Endothelial cell of umbilical vein (primary cell): ENCODE measurements at regions not wholly inside any gene's neighbourhood (a gene's known extent, or its start where the extent isn't known, plus 50 kb on each side); places are given as distances from the start of the nearest gene placed in this dataset.

Experiments
- BruUV-seq: library from RNA; stranded (reverse); fragments of 400-500 nt; replicated peaks from 2 replicates; lab custom pipeline; 2021; lab: Mats Ljungman, UMichigan
- CTCF ChIA-PET: fragments of 300-600, 350-600 bp; sonication (Branson Sonifier 250); formaldehyde crosslinking; loops from one replicate; lab custom pipeline; 2021; ENCODE audit warnings: antibody characterized with exemption, inconsistent platforms; lab: Charles Lee
- POLR2A ChIA-PET: fragments of 300-600, 350-600 bp; sonication (Branson Sonifier 250); formaldehyde crosslinking; loops from one replicate; lab custom pipeline; 2021; ENCODE audit warnings: antibody characterized with exemption, inconsistent platforms; lab: Charles Lee
- DNase-seq: peaks from one replicate; pipeline ENCODE4 v3.0.0-alpha.2; 2011; ENCODE audit warnings: low read depth, low spot score
- FAIRE-seq: peaks from 2 replicates; lab custom pipeline; 2011; peaks lifted over from hg19 to GRCh38; lab: Jason Lieb, UNC
- H2AFZ ChIP-seq: 2 replicates; pipeline ENCODE4 v1.6.0; 2012; ENCODE audit warnings: low read depth, low read length, control low read depth, inconsistent platforms
- H3K27ac ChIP-seq: 2 replicates; pipeline ENCODE4 v1.5.1; 2011; ENCODE audit warnings: low read depth, mild to moderate bottlenecking, control low read depth, low read length, moderate library complexity; ENCODE audit not compliant: insufficient read depth
- H3K27me3 ChIP-seq, 2 experiments: 2 replicates each; pipeline versions ENCODE4 v1.6.0 to v1.6.1; 2011; ENCODE audit warnings: low read length in 2 of 2, mixed read lengths in 1 of 2; ENCODE audit not compliant: control insufficient read depth in 2 of 2, insufficient read depth in 2 of 2
- H3K36me3 ChIP-seq, 2 experiments: 2 replicates in 1 of 2; 3 replicates in 1 of 2; pipeline ENCODE4 v1.5.1; 2011; ENCODE audit warnings: low read length in 2 of 2, mild to moderate bottlenecking in 1 of 2, moderate library complexity in 1 of 2; ENCODE audit not compliant: control insufficient read depth in 2 of 2, insufficient read depth in 2 of 2; ENCODE audit errors: extremely low read depth in 1 of 2
- H3K4me1 ChIP-seq: 3 replicates; pipeline ENCODE4 v1.5.1; 2011; ENCODE audit warnings: mild to moderate bottlenecking, low read length; ENCODE audit not compliant: control insufficient read depth, insufficient read depth; ENCODE audit errors: extremely low read depth
- H3K4me2 ChIP-seq: 2 replicates; pipeline ENCODE4 v1.6.1; 2011; ENCODE audit warnings: low read length, control low read depth, mixed read lengths; ENCODE audit not compliant: insufficient read depth
- H3K4me3 ChIP-seq, 3 experiments: fragments of 200-600 bp in 1 of 3; sonication (generic), shearing (Covaris generic) in 1 of 3; replicated peaks in 1 of 3; 2 replicates each; pipeline ENCODE4 v1.5.1; 2011 to 2016; ENCODE audit warnings: control low read depth in 3 of 3, low read length in 3 of 3, mild to moderate bottlenecking in 2 of 3, inconsistent platforms in 1 of 3, low read depth in 1 of 3, moderate library complexity in 1 of 3; ENCODE audit not compliant: insufficient read depth in 1 of 3
- H3K79me2 ChIP-seq: 2 replicates; pipeline ENCODE4 v1.6.0; 2012; ENCODE audit warnings: low read length, inconsistent platforms; ENCODE audit not compliant: control insufficient read depth, insufficient read depth
- H3K9ac ChIP-seq: replicated peaks from 2 replicates; pipeline ENCODE3; 2011; ENCODE audit warnings: low read length, control low read depth; ENCODE audit not compliant: insufficient read depth; ENCODE audit errors: extremely low read depth
- H3K9me1 ChIP-seq: replicated peaks from 3 replicates; pipeline ENCODE4 v1.6.0; 2011; ENCODE audit warnings: mild to moderate bottlenecking, low read length; ENCODE audit not compliant: control insufficient read depth, insufficient read depth; ENCODE audit errors: extremely low read depth
- H3K9me3 ChIP-seq: replicated peaks from 2 replicates; pipeline ENCODE4 v1.5.1; 2012; ENCODE audit warnings: low read length, inconsistent platforms; ENCODE audit not compliant: control insufficient read depth, insufficient read depth
- H4K20me1 ChIP-seq: replicated peaks from 2 replicates; pipeline ENCODE3; 2011; ENCODE audit warnings: mild to moderate bottlenecking, low read length; ENCODE audit not compliant: control insufficient read depth, insufficient read depth; ENCODE audit errors: extremely low read depth
- CTCF ChIP-seq, 2 donors: IDR thresholded peaks; 1 replicate in 1 of 2; 2 replicates in 1 of 2; pipeline ENCODE4 v1.5.1; 2011; ENCODE audit warnings: low read length in 2 of 2, mild to moderate bottlenecking in 2 of 2, moderate library complexity in 2 of 2, control low read depth in 1 of 2, inconsistent platforms in 1 of 2, low read depth in 1 of 2; ENCODE audit not compliant: insufficient read depth in 1 of 2; ENCODE audit errors: extremely low read depth in 1 of 2
- EZH2 ChIP-seq: IDR thresholded peaks from 2 replicates; pipeline ENCODE4 v1.6.1; 2012; ENCODE audit warnings: borderline replicate concordance, low read depth, mild to moderate bottlenecking, moderate library complexity, low read length, inconsistent platforms; ENCODE audit not compliant: severe bottlenecking
- JUN ChIP-seq: IDR thresholded peaks from 2 replicates; pipeline ENCODE4 v1.6.1; 2011; ENCODE audit warnings: borderline replicate concordance, low read depth; ENCODE audit not compliant: insufficient read length, insufficient read depth
- MYC ChIP-seq: IDR thresholded peaks from one replicate; pipeline ENCODE4 v1.6.1; 2011; ENCODE audit warnings: mild to moderate bottlenecking, low read depth, low read length
- POLR2A ChIP-seq: IDR thresholded peaks from 2 replicates; pipeline ENCODE4 v1.6.1; 2012; ENCODE audit warnings: low read depth, mild to moderate bottlenecking, control low read depth, low read length
- POLR2AphosphoS5 ChIP-seq: IDR thresholded peaks from 2 replicates; pipeline ENCODE4 v1.6.1; 2012; ENCODE audit warnings: low read depth, mild to moderate bottlenecking, control low read depth, low read length, moderate library complexity; ENCODE audit not compliant: insufficient read depth
- dilution Hi-C: fragments of 300-500 bp; cut with MboI; formaldehyde crosslinking; loops from one replicate; pipeline ENCODE4 v1.15.0; 2019; ENCODE audit warnings: low sequenced_read_pairs; ENCODE audit not compliant: extremely low pct_ligation_motif_present
- intact Hi-C: fragments of 100-400 bp; cut with micrococcal nuclease; formaldehyde crosslinking; loops from one replicate; pipeline ENCODE4 v1.10.0; 2022

- no peak for FAIRE-seq
- intact Hi-C loops, result no loop called here
- no peaks in the 10 kb centered on the region for H4K20me1 ChIP-seq
Measured at GRCh38 chr13:75072368-75072767, 409.6 kb downstream of the TBC1D4 start.

More at GRCh38 chr13:75072368-75072767, 409.6 kb downstream of the TBC1D4 start:
- no TSS peak for BruUV-seq
- CTCF ChIA-PET, result no interaction called here
- Histone ChIP-seq H3K9ac (no peak overlapping the region), H2AFZ (no peak overlapping the region), H3K79me2 (no peaks in the 10 kb centered on the region), H3K4me3 (no peak overlapping the region), H3K4me2 (no peak overlapping the region), H3K9me1 (no peaks in the 10 kb centered on the region), H3K36me3 (no peaks in the 10 kb centered on the region), H3K9me3 (no peaks in the 10 kb centered on the region), H3K4me1 (no peaks in the 10 kb centered on the region), H3K27ac (no peak overlapping the region), H3K27me3 (no peaks in the 10 kb centered on the region)
- no peak for DNase-seq
- POLR2A ChIA-PET, result no interaction called here
- no peak for TF ChIP-seq MYC
- TF ChIP-seq POLR2AphosphoS5, result no peak
- TF ChIP-seq EZH2, result no peak
- TF ChIP-seq POLR2A, result no peak
- no peak for TF ChIP-seq JUN
- no peak for TF ChIP-seq CTCF (IDR thresholded peaks at IDR 0.05; ENCODE audit: extremely low read depth in 1 of 2, insufficient read depth in 1 of 2, low read depth in 1 of 2, low read length in 2 of 2)
- dilution Hi-C loops, result no loop called here
